ENCODE measurements at regions not wholly inside any gene's neighbourhood (a gene's known extent, or its start where the extent isn't known, plus 50 kb on each side); places are given as distances from the start of the nearest gene placed in this dataset.

- Histone ChIP-seq H3K4me3 (ENCODE audit: low read length) (no peak overlapping the region), H3K27ac (ENCODE audit: low read length) (no peak overlapping the region), H3K9ac (ENCODE audit: low read length) (no peak overlapping the region), H3K9me2 (ENCODE audit: insufficient read depth, low read length) (no peaks in the 10 kb centered on the region), H3K27me3 (ENCODE audit: insufficient read depth, low read depth, low read length) (no peaks in the 10 kb centered on the region), H3K36me3 (ENCODE audit: insufficient read depth, low read length) (no peaks in the 10 kb centered on the region), H4K20me1 (ENCODE audit: insufficient read depth) (no peaks in the 10 kb centered on the region), H3K9me3 (ENCODE audit: low read length) (no peaks in the 10 kb centered on the region), H3K4me2 (ENCODE audit: low read length) (no peak overlapping the region), H2AFZ (ENCODE audit: low read depth, low read length) (no peak overlapping the region), H3F3A (ENCODE audit: insufficient read depth, low read length, poor library complexity, severe bottlenecking) (no peaks in the 10 kb centered on the region), H3K79me2 (replicated peaks; ENCODE audit: insufficient read depth, low read length) (no peaks in the 10 kb centered on the region)
- TF ChIP-seq SMC3 (conservative IDR thresholded peaks at IDR 0.05; ENCODE audit: poor library complexity) (no peak), MXI1 (conservative IDR thresholded peaks at IDR 0.05; ENCODE audit: poor library complexity, severe bottlenecking) (no peak), POLR2AphosphoS5 (IDR thresholded peaks at IDR 0.05) (no peak), RAD21 (conservative IDR thresholded peaks at IDR 0.05) (no peak), TAF1 (IDR thresholded peaks at IDR 0.05; ENCODE audit: low read depth) (no peak), EP300 (conservative IDR thresholded peaks at IDR 0.05; ENCODE audit: poor library complexity, severe bottlenecking) (no peak), REST (IDR thresholded peaks at IDR 0.05; ENCODE audit: borderline replicate concordance) (no peak)
These were observed 511.8 kb upstream of the ARX start for GRCh38 chrX:25527596-25527995.

DNA sequence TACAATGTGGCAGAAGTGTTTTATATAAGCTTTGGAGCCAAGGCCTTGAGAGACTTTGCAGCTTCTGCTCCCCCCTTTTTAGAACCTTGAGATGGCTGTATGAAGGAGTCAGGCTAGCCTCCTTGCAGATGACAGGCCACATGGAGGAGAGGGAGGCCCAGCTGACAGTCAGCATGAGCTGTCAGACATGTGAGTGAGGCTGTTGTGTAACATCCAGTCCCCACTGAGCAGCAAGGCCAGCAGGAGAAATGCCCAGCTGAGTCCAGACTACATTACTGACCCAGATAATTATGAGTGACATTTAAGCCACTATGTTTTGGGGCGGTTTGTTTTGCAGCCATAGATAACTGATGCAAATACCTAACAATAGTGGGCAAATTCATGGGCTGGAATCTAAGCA is 515.3 kb upstream of the ARX start:
- TF ChIP-seq SMC3 (conservative IDR thresholded peaks at IDR 0.05; ENCODE audit: poor library complexity), result no peak
- TF ChIP-seq TAF1 (IDR thresholded peaks at IDR 0.05; ENCODE audit: low read depth), result no peak
- no peak for TF ChIP-seq EZH2 (IDR thresholded peaks at IDR 0.05; ENCODE audit: borderline replicate concordance, insufficient read depth, low read length, poor library complexity, severe bottlenecking)
- TF ChIP-seq POLR2AphosphoS5 (IDR thresholded peaks at IDR 0.05), result no peak
- TF ChIP-seq RAD21 (conservative IDR thresholded peaks at IDR 0.05), result no peak
- TF ChIP-seq CTCF (IDR thresholded peaks at IDR 0.05; ENCODE audit: poor library complexity, severe bottlenecking), result no peak
- no peak for TF ChIP-seq EP300 (conservative IDR thresholded peaks at IDR 0.05; ENCODE audit: poor library complexity, severe bottlenecking)
- no peak for TF ChIP-seq MXI1 (conservative IDR thresholded peaks at IDR 0.05; ENCODE audit: poor library complexity, severe bottlenecking)
- no peak for TF ChIP-seq REST (IDR thresholded peaks at IDR 0.05; ENCODE audit: borderline replicate concordance)
- Histone ChIP-seq H3K79me2 (replicated peaks; ENCODE audit: insufficient read depth, low read length) (no peaks in the 10 kb centered on the region), H3K9me3 (ENCODE audit: low read length) (no peaks in the 10 kb centered on the region)

More for the DNA sequence above, 515.3 kb upstream of the ARX start:
- no peaks in the 10 kb centered on the region for H3K27me3 ChIP-seq (ENCODE audit: insufficient read depth, low read depth, low read length)
- no peaks in the 10 kb centered on the region for H3K36me3 ChIP-seq (ENCODE audit: insufficient read depth, low read length)
- H4K20me1 ChIP-seq (ENCODE audit: insufficient read depth), result no peaks in the 10 kb centered on the region
- no peak overlapping the region for H3K4me2 ChIP-seq (ENCODE audit: low read length)
- H3K9me2 ChIP-seq (ENCODE audit: insufficient read depth, low read length), result no peaks in the 10 kb centered on the region
- H2AFZ ChIP-seq (ENCODE audit: low read depth, low read length), result no peak overlapping the region
- H3K4me3 ChIP-seq (ENCODE audit: low read length), result no peak overlapping the region
- H3F3A ChIP-seq (ENCODE audit: insufficient read depth, low read length, poor library complexity, severe bottlenecking), result no peaks in the 10 kb centered on the region
- H3K27ac ChIP-seq (ENCODE audit: low read length), result no peak overlapping the region
- no peak overlapping the region for H3K9ac ChIP-seq (ENCODE audit: low read length)

Measured in neural cell (in vitro differentiated cells).